ENCODE measurements at regions not wholly inside any gene's neighbourhood (a gene's known extent, or its start where the extent isn't known, plus 50 kb on each side); places are given as distances from the start of the nearest gene placed in this dataset.

DNA sequence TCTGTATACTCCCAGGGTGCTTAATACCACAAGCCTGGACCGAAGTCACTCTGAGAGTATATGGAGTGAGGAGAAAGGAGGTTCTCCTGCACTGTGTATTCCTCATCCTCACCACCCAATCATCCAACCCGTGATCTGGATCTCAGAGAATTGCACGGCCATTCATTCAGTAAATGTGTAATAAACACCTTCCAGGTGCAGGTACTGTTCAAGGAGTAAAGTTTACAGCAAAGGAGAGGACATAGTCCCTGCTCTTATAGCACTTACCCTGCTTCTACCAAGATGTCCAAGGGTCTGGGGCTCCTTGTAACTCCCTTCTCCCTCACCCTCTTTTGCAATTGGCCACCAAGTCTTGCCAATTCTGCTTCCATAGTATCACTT lies 139.2 kb upstream of the JUN start:
- TF ChIP-seq POLR2A (IDR thresholded peaks at IDR 0.05) (no peak), POLR2AphosphoS5 (IDR thresholded peaks at IDR 0.05) (no peak)
- TF ChIP-seq, protein P1, sequence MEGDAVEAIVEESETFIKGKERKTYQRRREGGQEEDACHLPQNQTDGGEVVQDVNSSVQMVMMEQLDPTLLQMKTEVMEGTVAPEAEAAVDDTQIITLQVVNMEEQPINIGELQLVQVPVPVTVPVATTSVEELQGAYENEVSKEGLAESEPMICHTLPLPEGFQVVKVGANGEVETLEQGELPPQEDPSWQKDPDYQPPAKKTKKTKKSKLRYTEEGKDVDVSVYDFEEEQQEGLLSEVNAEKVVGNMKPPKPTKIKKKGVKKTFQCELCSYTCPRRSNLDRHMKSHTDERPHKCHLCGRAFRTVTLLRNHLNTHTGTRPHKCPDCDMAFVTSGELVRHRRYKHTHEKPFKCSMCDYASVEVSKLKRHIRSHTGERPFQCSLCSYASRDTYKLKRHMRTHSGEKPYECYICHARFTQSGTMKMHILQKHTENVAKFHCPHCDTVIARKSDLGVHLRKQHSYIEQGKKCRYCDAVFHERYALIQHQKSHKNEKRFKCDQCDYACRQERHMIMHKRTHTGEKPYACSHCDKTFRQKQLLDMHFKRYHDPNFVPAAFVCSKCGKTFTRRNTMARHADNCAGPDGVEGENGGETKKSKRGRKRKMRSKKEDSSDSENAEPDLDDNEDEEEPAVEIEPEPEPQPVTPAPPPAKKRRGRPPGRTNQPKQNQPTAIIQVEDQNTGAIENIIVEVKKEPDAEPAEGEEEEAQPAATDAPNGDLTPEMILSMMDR (IDR thresholded peaks at IDR 0.05 in 8 of 11, conservative IDR thresholded peaks at IDR 0.05 in 3 of 11) = no peak

All from spleen (tissue), 7 donors.